GM21825 (cell line): ENCODE measurements at regions not wholly inside any gene's neighbourhood (a gene's known extent, or its start where the extent isn't known, plus 50 kb on each side); places are given as distances from the start of the nearest gene placed in this dataset.
"Not testable (repeated sequence)": the region's sequence is repeated elsewhere in the genome, so short reads cannot be mapped to it uniquely, and the experiment has no call there.

Experiments
- ATAC-seq: cut with Tn5 transposase; IDR thresholded peaks from one replicate; pipeline ENCODE4 v1.9.1; 2021; ENCODE audit warnings: mild to moderate bottlenecking, moderate library complexity; ENCODE audit not compliant: unreplicated experiment

DNA sequence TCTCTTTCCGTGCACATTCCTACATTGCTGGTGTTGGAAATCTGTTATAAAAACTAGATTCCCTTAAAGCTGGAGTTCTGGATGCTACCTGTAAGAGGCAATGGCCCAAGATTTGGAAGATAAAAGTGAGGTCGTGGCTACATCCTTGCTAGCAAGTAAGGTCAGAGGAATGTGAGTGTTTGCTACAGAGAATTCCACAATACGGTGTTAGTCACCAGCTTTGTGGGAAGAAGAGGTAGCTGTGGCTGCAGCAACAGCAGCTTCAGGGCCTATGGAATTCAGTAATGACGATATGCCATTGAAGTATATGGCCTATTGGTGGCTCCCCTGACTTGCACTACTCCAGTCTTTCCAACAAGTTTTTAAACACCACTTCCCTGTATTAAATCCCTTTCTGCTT is 227.7 kb upstream of the TMEM260 start:
- ATAC-seq, result no peak

DNA sequence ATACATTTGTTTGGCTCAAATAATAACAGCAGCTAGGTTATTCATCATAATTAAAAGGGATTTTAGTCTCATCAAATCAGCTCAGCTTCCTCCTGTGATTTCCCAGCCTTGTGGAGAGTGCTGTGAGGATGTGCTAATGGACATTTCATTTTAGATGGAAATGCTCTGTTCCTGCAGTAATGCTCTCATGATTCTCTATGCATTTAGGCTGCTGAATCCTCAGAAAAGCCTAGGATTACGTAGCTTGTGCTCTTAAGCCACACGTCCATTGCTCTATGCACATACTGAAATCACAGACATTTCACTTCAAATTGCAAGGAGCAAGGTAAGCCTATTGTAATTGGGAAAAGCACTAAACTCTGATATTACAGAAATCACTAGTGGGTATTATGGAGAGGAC is 226.6 kb upstream of the TMEM260 start:
- no peak for ATAC-seq

DNA sequence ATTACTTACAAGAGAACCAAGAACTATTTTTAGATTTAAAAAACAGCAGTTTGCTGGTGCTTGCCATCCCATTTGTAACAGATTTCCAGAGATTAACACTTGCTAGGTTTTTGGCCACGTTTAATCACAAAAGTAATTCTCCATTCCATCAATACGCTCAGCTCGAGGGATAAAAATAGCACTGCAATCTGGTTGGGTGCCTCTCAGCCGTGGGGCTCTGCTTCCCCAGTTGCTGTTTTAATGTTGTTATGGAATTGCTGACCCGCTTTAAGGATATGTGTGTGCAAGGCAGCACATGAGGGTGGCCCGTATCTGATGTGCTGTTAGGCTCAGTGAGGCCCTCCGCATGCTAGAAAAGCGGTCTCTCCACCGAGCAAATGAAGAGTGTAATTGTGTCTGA is 222.2 kb upstream of the TMEM260 start:
- ATAC-seq, result no peak

DNA sequence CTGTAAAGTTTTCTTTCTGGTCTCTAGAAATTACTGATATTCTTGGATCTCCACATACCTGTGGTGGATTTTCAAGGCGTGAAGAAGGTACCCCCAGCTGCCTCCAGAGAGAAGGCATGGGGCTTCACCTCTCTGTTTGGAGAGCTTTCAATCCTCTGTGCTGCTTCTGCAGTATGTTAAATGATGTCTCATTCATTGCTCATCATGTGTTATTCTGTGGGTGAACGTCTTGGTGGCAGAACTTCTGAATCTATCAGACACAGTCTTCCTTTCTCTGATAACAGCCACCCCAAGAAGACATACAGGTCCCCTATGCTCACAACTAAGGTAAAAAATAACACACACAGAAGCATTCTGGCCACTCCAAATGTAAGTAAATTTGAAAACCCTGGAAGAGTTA is 221.3 kb upstream of the TMEM260 start:
- ATAC-seq, result no peak

DNA sequence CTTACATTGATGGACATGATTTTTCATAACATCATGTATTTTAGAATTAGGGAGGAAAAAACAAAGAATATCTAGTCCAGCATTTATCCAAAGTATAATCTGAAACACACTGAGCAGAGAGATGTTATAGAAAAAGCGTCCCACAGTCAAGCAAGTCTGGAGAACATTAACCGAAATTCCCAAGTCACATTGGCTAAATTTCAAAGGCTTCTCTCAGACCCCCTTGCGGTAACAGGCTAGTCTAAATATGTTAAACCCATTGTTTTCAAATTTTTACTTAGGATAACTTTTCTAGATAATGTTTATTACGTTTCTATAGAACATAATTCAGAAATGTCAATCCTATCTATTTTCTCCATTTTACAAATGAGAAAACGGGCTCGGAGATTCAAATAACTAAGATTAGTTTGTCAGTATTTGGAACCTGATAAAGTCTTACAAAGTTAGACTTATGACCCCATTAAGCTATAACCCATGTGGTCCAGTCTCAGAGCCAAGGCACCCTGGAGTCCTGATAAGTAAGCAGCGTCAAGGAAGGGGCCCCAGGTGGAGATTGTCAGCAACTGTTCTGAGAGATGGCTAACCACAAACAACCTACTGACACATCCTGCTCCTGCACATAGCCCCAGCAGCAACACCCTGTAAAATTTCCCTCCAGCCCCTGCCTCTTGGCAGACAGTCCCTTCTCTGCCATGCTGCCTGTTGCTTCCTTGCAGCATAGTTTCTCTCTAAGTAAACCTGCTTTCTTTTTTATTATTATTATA is 220.6 kb upstream of the TMEM260 start:
- no peak for ATAC-seq

DNA sequence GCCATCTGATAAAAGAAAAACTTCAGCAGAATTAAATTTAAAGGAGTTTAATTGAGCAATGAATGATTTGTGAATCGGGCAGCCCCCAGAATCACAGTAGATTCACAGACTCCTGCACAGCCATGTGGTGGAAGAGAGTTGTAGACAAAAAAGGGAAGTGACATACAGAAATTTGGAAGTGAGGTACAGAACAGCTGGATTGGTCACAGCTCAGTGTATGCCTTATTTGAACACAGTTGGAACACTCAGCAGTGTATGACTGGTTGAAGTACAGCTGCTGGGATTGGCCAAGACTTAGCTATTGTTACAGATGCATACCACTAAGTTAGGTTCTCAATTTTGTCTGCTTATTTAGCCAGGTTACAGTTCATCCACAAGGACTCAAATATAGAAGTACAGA is 213.9 kb upstream of the TMEM260 start:
- not testable (repeated sequence) for ATAC-seq

DNA sequence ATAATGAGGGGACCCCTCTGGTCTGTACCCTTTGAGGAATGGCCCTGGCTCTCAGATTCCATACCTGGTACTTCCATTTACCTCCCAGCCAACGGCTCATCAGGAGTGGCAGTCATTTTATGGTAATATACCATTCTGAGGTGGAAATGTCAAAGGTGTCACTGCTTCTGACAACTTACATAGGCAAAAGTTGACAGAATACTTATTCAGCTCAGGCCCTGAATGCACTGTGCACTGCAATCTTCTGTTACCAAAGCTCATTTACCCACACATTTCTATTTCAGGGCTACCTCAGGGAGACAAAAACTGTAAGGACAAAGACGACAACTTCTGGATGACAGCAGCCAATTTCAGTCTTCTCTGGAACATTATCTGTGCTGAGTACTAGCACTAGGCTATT is 212.2 kb upstream of the TMEM260 start:
- no peak for ATAC-seq

DNA sequence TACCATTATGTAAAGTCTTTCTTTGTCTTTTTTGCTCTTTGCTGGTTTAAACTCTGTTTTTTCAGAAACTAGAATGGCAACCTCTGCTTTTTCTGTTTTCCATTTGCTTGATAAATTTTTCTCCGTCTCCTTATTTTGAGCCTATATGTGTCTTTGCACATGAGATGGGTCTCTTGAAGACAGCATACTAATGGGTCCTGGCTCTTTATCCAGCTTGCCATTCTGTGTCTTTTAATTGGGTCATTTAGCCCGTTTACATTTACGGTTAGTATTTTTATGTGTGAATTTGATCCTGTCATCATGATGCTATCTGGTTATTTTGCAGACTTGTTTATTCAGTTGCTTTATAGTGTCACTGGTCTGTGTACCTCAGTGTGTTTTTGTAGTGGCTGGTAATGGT is 207.9 kb upstream of the TMEM260 start:
- no peak for ATAC-seq

DNA sequence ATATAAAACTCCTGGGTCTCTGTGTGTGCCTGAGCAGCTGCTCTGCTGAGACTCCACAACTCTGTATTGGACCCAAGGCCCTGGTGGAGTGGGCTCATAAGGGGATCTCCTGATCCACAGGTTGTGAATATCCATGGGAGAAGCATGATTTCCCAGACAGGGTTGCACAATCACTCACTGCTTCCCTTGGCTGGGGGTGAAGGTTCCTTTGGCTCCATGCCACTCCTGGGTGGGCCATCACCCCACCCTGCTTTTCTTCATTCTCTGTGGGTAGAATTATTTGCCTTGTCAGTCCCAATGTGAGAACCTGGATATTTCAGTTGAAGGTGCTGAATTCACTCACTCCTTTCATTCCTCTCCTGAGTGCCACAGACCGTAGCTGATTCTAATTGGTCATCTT is 205.2 kb upstream of the TMEM260 start:
- ATAC-seq, result no peak

DNA sequence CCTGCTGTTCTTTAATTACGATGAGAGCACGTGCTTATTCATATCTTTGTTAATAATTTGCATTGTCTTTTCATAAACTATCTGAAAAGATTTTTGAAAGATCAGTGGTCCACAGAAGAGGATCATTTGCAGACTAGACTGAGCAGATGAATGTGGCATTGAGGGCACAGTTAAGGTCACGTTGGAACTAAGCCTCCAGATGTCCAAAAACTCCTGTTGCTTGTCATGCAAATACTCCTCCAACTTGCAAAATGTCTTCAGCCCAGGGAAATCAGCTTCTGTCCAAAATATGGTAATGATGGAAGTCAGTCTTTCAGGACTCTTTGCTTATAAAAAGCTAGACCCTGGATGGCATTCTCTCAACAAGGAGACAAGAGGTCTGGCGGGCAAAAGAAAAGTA is 201.6 kb upstream of the TMEM260 start:
- no peak for ATAC-seq

DNA sequence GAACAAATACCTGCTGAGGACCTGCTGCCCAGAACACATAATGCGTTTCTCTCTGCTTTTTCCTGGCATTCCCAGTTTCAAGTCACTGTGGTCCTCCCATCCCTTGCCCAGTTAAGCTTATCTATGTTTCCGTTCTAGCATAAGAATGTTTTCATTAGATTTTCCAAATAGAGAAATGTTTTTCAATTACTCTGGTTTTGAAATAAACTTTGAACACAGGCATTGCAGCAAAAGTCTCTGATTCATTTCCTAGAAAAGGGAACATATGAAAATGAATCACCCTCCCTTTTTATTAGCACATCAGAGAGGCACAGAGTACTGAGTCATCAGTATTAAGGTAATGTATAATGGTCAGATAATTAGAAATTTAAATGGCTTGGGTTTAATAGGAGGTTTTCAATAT is 201.1 kb upstream of the TMEM260 start:
- ATAC-seq, result no peak

DNA sequence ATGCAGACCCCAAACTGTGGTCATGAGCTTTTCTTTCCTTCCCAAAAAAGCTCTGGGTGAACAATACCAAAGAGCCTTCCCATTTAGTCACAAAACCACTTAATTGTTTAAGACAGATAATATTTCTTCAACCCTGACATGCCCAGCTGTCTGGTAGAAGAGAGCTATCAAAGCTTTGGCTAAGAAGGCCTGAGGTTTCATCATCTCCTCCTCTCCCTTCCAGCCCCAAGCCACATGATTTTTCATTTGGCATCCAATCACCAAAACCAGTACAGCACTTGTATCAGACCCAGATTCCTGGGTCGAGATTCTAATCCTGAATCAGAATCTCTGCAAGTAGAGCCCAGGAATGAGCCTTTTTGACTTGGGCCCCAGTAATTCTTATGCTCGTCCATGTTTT is 199.6 kb upstream of the TMEM260 start:
- no peak for ATAC-seq

DNA sequence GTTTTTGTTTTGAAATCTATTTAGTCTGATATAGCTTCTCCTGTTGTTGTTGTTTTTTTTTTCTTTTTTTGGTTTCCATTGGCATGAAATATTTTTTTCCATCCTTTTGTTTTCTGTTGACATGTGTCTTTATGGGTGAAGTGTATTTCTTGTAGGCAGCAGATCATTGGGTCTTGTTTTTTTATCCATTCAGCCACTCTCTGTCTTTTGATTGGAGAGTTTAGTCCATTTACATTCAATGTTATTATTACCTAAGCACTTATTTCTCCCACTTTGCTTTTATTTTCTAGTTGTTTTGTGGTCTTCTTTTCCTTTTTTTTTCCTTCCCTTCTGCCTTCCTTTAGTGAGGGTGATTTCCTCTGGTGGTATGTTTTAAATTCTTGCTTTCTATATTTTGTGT is 193.6 kb upstream of the TMEM260 start:
- ATAC-seq, result no peak

DNA sequence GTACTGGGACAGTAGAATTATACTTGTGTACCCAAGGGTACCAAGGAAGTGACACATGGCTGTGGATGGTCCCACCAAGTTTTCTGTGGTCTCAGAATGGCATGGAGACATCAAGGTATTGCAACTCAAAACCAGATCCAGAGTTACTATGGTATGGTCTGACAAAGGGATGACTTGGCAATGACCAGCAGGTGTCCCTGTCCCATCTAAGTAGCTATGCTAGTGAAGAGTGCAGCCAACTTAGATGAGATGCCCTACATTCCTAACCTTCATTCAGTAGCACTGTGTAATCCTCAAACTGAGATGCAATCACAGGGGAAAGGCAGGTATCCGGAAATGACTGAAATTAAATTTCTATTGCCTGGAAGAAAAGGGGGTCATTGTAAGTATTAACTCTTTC is 188.7 kb upstream of the TMEM260 start:
- no peak for ATAC-seq

DNA sequence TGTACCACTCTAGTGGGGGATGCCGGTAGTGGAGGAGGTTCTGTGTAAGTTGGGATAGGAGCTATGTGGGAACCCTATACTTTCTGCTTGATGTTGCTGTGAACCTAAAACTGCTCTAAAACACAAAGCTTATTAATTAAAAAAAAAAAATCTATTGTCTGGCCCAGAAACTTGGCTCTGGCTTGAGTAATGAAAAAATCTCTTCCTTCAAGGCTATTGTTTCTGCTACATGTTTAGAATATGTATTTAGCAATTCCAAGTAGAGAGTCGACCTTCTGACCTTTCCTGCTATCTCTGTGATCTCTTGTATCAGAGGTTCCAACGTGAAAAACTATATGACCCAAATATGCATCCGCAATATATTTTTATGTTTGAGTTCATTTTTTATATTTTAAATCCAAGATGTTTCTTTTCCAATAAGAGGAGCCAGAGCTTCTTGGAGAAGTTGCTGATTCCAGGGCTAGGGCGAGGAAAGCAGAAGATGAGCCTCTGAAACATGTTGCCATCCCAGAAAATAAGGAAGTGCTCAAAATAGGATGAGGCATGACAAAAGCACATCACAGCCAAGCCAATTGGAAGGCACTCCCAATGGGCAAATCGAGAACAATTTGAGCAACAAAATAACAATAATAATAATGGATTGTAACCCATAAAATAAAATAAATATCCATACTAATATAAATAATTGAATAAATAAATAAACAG is 184.6 kb upstream of the TMEM260 start:
- no peak for ATAC-seq

DNA sequence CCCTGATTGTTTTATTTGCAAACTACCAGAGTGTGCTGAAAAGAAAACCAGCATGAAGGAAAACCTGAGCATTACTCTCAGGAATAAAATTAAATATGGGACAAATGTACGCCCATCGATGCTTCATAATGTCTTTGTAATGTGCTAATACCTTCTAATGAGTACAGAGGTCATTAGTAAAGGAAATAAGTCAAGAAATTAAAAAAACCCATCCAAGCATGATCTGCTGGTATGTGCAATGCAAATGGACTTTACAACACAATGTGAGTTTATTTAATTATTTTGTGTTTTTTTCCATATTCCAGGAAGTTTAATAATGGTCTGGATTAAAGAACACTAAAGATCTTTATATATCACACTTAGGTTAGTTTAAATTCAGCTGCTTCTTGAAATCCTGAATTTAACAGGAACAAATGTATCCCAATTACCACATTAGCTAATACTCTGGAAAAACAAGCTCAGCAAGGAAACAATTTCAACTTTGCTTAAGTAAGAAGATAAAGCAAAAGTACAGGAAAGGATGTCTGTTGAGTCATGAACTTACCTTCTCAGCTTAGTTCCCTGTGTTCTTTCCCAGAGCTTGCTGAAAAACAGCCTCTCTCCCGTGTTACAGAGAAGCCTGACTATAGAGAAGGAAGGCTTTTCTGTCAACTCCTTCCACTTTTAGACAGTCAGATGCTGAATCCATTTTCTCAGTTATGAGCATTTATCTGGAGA is 179.3 kb upstream of the TMEM260 start:
- ATAC-seq, result no peak

DNA sequence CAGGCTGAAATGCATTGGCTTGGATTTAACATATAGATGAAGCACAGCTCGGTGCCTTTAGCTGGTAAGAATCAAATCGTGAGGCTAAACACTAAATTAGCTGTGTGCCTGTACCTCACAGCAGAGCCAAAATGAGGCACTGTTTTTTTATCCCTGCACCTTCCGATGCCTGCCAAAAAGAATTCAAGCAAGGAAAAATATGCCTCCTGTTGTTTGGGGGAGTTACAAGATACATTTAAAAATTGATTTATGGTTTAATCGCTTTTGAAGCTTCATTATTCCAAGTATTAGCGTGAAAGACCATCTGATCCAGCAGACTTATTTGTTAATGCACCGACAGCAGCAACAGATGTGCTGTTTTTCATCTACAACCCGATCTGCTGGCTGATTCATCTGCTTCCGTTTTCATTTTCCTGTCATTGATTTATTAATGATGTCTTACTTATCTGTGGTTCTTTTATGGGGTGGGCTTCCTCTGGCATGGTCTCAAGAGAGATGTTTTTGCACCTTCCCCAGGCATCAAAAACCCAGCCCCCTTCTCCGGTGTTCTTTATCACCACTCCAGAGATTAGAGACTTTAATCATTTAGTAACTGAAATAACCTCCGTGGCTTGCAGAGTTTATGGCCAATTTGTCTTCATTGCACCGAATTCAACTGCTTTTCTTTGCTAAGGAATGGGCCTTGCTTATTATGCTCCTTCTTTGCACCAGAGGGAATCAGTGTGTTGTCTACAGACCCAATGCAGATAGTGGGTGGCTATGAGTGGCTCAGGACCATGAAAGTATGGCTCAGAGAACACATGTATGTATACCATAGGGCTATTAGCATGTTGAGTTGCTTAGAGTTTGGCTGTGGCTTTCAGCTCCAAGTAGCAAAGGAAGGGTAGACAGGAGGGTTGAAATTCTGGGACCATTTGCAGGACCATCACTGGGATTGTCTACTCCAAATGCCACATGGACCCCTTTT is 166.8 kb upstream of the TMEM260 start:
- no peak for ATAC-seq

DNA sequence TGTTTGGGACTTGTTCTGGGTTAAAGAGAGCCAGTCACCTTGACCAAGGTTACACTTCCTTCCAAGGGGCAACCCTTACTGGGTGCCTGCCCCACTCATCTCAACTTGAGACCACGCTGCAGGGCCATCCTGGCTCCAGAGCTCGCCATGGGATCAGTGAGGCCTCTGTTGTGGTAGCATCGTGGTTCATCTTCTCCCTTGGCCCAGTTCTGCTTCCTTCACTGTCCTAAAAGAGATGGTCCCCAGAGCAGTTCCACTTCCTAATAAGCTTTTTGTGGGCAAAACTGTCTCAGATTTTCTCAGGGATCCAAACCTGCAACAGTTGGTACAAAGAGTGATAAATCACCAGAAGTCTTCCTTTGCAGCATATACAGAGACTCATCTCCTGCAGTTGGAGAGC is 165.9 kb upstream of the TMEM260 start:
- no peak for ATAC-seq

DNA sequence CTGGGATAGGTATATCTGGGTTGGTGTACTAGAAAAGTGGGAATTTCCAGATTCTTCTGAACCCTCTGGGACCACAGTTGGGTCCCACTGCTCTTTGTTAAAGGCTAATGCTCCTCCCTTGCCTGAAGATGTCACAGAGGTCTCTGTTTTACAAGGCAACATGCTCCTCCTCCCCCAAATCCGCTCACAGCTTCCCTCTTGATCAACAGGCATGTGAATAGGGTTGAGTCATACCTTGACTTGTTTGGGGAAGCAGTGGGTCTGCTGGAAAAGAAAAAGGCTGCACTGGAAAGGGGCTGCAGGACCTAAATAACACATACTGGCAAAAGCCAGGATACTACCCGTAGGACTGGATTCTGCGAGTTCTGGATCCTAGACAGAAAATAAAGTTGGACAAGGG is 165.4 kb upstream of the TMEM260 start:
- no peak for ATAC-seq

DNA sequence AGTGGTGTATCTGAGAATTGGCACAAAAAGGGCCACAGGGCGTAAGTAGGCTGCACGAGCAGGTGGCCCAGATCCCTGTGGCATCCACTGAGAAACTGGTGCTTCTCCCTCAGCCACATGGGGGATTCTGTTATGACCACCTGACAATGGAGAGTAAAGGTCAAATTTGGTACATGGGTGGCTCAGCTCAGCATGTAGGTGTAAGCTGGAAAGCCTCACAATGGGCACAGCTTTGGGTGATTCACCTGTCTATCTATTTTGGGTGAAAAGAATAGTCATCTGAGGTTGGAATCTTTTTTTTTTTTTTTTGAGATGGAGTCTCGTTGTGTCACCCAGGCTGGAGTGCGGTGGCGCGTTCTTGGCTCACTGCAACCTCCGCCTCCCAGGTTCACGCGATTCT is 163.4 kb upstream of the TMEM260 start:
- no peak for ATAC-seq

DNA sequence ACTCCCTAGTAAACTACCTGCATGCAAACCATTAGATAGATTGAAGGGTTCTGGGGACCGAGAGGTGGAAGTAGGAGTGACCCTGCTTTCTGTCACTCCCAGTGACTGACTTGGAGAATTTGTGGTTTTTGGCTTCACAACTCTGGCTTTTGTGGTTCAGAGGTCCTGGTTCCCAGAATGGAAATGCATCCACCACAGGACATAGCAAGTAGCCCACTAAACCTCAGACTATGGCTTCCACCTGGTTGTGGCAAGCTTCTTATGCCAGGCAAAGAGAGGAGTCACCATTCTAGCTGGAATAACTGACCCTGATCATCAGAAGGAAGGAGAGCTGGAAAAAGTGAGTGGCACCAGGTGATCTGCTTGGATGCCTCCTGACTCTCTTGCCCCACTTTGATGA is 162.4 kb upstream of the TMEM260 start:
- no peak for ATAC-seq
